ENCODE measurements at regions not wholly inside any gene's neighbourhood (a gene's known extent, or its start where the extent isn't known, plus 50 kb on each side); places are given as distances from the start of the nearest gene placed in this dataset.
A peak's percentile ranks its signal among the peaks of the same experiment; 100 is the strongest.

DNA sequence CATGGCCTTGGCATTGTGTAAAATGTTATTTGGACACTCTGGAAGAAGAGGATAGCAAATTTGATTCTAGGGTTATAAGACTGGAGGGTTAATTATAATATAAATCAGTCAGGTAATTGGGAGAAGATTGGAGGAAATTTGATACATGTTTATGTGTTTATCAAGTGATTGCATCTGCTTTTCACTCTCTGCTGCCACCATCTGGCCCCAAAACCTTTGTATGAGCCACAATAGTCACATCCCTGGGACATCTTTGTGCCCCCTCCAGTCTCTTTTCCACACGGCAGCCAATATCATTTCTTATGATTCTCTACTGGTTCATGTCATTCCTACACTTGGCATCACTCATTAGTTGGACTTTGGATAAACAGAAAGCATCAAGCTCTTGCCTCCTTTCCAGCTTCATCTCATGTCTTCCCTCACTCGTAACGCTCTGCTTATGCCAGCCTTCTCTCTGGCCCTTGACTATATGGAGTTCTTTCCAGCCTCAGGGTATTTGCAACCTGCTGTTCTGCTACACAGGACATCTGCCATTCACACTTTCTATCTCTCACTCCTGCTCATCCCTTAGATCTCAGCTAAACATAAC lies 602.3 kb upstream of the SUCLG2 start:
- TF ChIP-seq POLR2A (IDR thresholded peaks at IDR 0.05; ENCODE audit: low read length) (no peak), CEBPB (IDR thresholded peaks at IDR 0.05) (no peak), REST (IDR thresholded peaks at IDR 0.05) (no peak), PHF8 (IDR thresholded peaks at IDR 0.05; ENCODE audit: borderline replicate concordance, low read depth) (no peak), RFX5 (IDR thresholded peaks at IDR 0.05) (no peak), ESRRA (IDR thresholded peaks at IDR 0.05; ENCODE audit: borderline replicate concordance, low read length) (no peak), JUNB (IDR thresholded peaks at IDR 0.05) (no peak), KDM1A (IDR thresholded peaks at IDR 0.05; ENCODE audit: low read depth) (no peak)
- TF ChIP-seq, protein P1, sequence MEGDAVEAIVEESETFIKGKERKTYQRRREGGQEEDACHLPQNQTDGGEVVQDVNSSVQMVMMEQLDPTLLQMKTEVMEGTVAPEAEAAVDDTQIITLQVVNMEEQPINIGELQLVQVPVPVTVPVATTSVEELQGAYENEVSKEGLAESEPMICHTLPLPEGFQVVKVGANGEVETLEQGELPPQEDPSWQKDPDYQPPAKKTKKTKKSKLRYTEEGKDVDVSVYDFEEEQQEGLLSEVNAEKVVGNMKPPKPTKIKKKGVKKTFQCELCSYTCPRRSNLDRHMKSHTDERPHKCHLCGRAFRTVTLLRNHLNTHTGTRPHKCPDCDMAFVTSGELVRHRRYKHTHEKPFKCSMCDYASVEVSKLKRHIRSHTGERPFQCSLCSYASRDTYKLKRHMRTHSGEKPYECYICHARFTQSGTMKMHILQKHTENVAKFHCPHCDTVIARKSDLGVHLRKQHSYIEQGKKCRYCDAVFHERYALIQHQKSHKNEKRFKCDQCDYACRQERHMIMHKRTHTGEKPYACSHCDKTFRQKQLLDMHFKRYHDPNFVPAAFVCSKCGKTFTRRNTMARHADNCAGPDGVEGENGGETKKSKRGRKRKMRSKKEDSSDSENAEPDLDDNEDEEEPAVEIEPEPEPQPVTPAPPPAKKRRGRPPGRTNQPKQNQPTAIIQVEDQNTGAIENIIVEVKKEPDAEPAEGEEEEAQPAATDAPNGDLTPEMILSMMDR (IDR thresholded peaks at IDR 0.05), result peak; percentile 23; the same call in 1 of the 3 replicates

Measured in A549 (cell line).